A549 (cell line): ENCODE measurements at regions not wholly inside any gene's neighbourhood (a gene's known extent, or its start where the extent isn't known, plus 50 kb on each side); places are given as distances from the start of the nearest gene placed in this dataset.

Experiments used
- ATAC-seq, 2 experiments: fragments of 200-7000 bp in 1 of 2; fragments of >200 bp in 1 of 2; cut with Nextera tagmentation in 1 of 2; cut with Tn5 transposase in 1 of 2; 3 replicates each; pipeline versions ENCODE4 v1.8.0 to v1.9.1; 2018 to 2020; ENCODE audit warnings: mild to moderate bottlenecking in 1 of 2, moderate library complexity in 1 of 2
- CTCF ChIA-PET: fragments of 300-600 bp; sonication (Branson Sonifier 250); formaldehyde crosslinking; extraction: SDS; loops from one replicate; lab custom pipeline; 2021; ENCODE audit warnings: antibody characterized with exemption, inconsistent platforms; lab: Yijun Ruan, JAX
- POLR2A ChIA-PET: fragments of 350-600 bp; formaldehyde crosslinking; extraction: SDS; loops from one replicate; lab custom pipeline; 2021; ENCODE audit warnings: antibody characterized with exemption, inconsistent platforms; lab: Yijun Ruan, JAX
- DNase-seq, 2 experiments: peaks; one replicate each; pipeline versions ENCODE4 v3.0.0 to v3.0.0-alpha.2; 2011 to 2016; ENCODE audit warnings: low read depth in 1 of 2, low spot score in 1 of 2
- FAIRE-seq: peaks from 2 replicates; lab custom pipeline; 2011; peaks lifted over from hg19 to GRCh38; lab: Jason Lieb, UNC
- H3K27ac ChIP-seq, 2 experiments: fragments of >200 bp; sonication (Bioruptor Twin); formaldehyde crosslinking; 3 replicates each; pipeline ENCODE4 v1.5.1; 2016 to 2017
- H3K4me1 ChIP-seq: fragments of >200 bp; sonication (Bioruptor Twin); formaldehyde crosslinking; 3 replicates; pipeline ENCODE4 v1.6.1; 2016
- H3K4me2 ChIP-seq: fragments of >200 bp; sonication (Bioruptor Twin); formaldehyde crosslinking; 3 replicates; pipeline ENCODE4 v1.6.1; 2016
- H3K4me3 ChIP-seq: fragments of >200 bp; sonication (Bioruptor Twin); formaldehyde crosslinking; 3 replicates; pipeline ENCODE4 v1.5.1; 2016
- H3K9me3 ChIP-seq: fragments of >200 bp; sonication (Bioruptor Twin); formaldehyde crosslinking; 3 replicates; pipeline ENCODE4 v1.6.1; 2016
- BCL3 ChIP-seq: fragments of >200 bp; sonication (Bioruptor Twin); formaldehyde crosslinking; IDR thresholded peaks from 3 replicates; pipeline ENCODE4 v1.6.1; 2016
- EHMT2 ChIP-seq: fragments of 200-600 bp; sonication (generic); IDR thresholded peaks from 2 replicates; pipeline ENCODE4 v1.6.1; 2016; ENCODE audit warnings: antibody characterized with exemption, low read depth, mild to moderate bottlenecking, moderate library complexity
- FOSL2 ChIP-seq, 2 experiments: fragments of 450-650 bp in 1 of 2; fragments of >200 bp in 1 of 2; sonication (Bioruptor Twin) in 1 of 2; formaldehyde crosslinking; IDR thresholded peaks; 2 replicates each; pipeline versions ENCODE4 v1.5.0 to v1.6.1; 2016 to 2020; ENCODE audit warnings: mild to moderate bottlenecking in 1 of 2, moderate library complexity in 1 of 2
- FOXS1 ChIP-seq: fragments of 250-450 bp; sonication (Bioruptor Pico); IDR thresholded peaks from 2 replicates; pipeline ENCODE4 v1.5.0; 2020; ENCODE audit warnings: mild to moderate bottlenecking, moderate library complexity
- HEYL ChIP-seq: fragments of 250-450 bp; sonication (Bioruptor Pico); IDR thresholded peaks from 2 replicates; pipeline ENCODE4 v1.8.0; 2021; ENCODE audit warnings: mild to moderate bottlenecking, moderate library complexity
- HOXA7 ChIP-seq: fragments of 250-450 bp; sonication (Bioruptor Pico); IDR thresholded peaks from 2 replicates; pipeline ENCODE4 v1.5.0; 2020; ENCODE audit warnings: mild to moderate bottlenecking, moderate library complexity
- KDM1A ChIP-seq: fragments of 200-600 bp; sonication (generic); IDR thresholded peaks from 2 replicates; pipeline ENCODE4 v1.6.1; 2016; ENCODE audit warnings: low read depth, mild to moderate bottlenecking
- KDM5A ChIP-seq: fragments of 200-600 bp; sonication (generic); IDR thresholded peaks from 2 replicates; pipeline ENCODE4 v1.6.1; 2016; ENCODE audit warnings: antibody characterized with exemption, mild to moderate bottlenecking
- MAFK ChIP-seq: fragments of 450-650 bp; IDR thresholded peaks from 2 replicates; pipeline ENCODE4 v1.6.1; 2014; ENCODE audit not compliant: partially characterized antibody
- NFE2L2 ChIP-seq: fragments of 150-350 bp; conservative IDR thresholded peaks from 2 replicates; pipeline ENCODE4 v1.6.1; 2014; ENCODE audit warnings: low read length
- NR3C1 ChIP-seq: fragments of >200 bp; sonication (Bioruptor Twin); formaldehyde crosslinking; IDR thresholded peaks from 3 replicates; pipeline ENCODE4 v1.6.1; 2017
- PHF8 ChIP-seq: fragments of 200-600 bp; sonication (generic); IDR thresholded peaks from 2 replicates; pipeline ENCODE4 v1.6.1; 2016; ENCODE audit warnings: low read depth, mild to moderate bottlenecking, antibody characterized with exemption, moderate library complexity, borderline replicate concordance
- POLR2A ChIP-seq: IDR thresholded peaks from 2 replicates; pipeline ENCODE4 v1.6.1; 2012; ENCODE audit warnings: mild to moderate bottlenecking, low read length
- RAD21 ChIP-seq, 2 experiments: fragments of >200 bp in 1 of 2; sonication (Bioruptor Twin) in 1 of 2; formaldehyde crosslinking in 1 of 2; IDR thresholded peaks in 1 of 2; conservative IDR thresholded peaks in 1 of 2; 2 replicates in 1 of 2; 3 replicates in 1 of 2; pipeline ENCODE4 v1.6.1; 2012 to 2018; ENCODE audit warnings: inconsistent platforms in 1 of 2
- REST ChIP-seq: fragments of 200-600 bp; sonication (generic); IDR thresholded peaks from 2 replicates; pipeline ENCODE4 v1.6.1; 2016; ENCODE audit warnings: antibody characterized with exemption, mild to moderate bottlenecking, moderate library complexity
- SREBF2 ChIP-seq: fragments of 450-650 bp; IDR thresholded peaks from 2 replicates; pipeline ENCODE4 v1.6.1; 2014; ENCODE audit warnings: mild to moderate bottlenecking, moderate library complexity
- TP53 ChIP-seq: fragments of 250-450 bp; sonication (Bioruptor Pico); IDR thresholded peaks from 2 replicates; pipeline ENCODE4 v1.5.0; 2021; ENCODE audit warnings: mild to moderate bottlenecking, moderate library complexity
- WGBS: methylation state at CpG from one replicate; pipeline ENCODE4 v1.1.6; 2017; ENCODE audit errors: missing lambda C conversion rate; 5-methylcytosine and 5-hydroxymethylcytosine counted together
- TF ChIP-seq, protein P1 (sequence below): fragments of 150-350 bp; IDR thresholded peaks from 2 replicates; pipeline ENCODE4 v1.6.1; 2014; ENCODE audit warnings: low read depth, mild to moderate bottlenecking, low read length

- 54% methylated on average over 3 of the region's 3 CpGs for WGBS
- FAIRE-seq: no peak
- no peaks in the 10 kb centered on the region for H3K4me1 ChIP-seq
- ChIA-PET POLR2A (no interaction called here), CTCF (no interaction called here)
- no peak for TF ChIP-seq POLR2A
- TF ChIP-seq PHF8: no peak
- TF ChIP-seq HEYL (CRISPR knock-in tag): no peak
- TF ChIP-seq KDM5A: no peak
- no peak for TF ChIP-seq NR3C1
- TF ChIP-seq, protein P1, sequence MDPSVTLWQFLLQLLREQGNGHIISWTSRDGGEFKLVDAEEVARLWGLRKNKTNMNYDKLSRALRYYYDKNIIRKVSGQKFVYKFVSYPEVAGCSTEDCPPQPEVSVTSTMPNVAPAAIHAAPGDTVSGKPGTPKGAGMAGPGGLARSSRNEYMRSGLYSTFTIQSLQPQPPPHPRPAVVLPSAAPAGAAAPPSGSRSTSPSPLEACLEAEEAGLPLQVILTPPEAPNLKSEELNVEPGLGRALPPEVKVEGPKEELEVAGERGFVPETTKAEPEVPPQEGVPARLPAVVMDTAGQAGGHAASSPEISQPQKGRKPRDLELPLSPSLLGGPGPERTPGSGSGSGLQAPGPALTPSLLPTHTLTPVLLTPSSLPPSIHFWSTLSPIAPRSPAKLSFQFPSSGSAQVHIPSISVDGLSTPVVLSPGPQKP: no peak
- no peak for TF ChIP-seq TP53 (CRISPR knock-in tag)
- TF ChIP-seq FOSL2 (IDR thresholded peaks at IDR 0.05): no peak
- TF ChIP-seq FOSL2 (CRISPR knock-in tag; IDR thresholded peaks at IDR 0.05): no peak
- no peak for TF ChIP-seq SREBF2
- no peak for TF ChIP-seq FOXS1 (CRISPR knock-in tag)
- no peak for TF ChIP-seq EHMT2
- no peak for TF ChIP-seq HOXA7
- TF ChIP-seq, all 56 proteins: peak for 0
- Histone ChIP-seq H3K27ac (no peak overlapping the region), H3K4me2 (no peak overlapping the region), H3K4me3 (no peak overlapping the region), H3K9me3 (peaks cover 4% of the 10 kb centered on the region; the same call in 1 of the 3 replicates)
- no peak for DNase-seq
- no peak for ATAC-seq
These were observed 70.3 kb upstream of the EPHA4 start for GRCh38 chr2:221642447-221642846.

- WGBS: 42% methylated on average over 13 of the region's 13 CpGs
- Histone ChIP-seq H3K4me3 (no peak overlapping the region), H3K4me2 (no peak overlapping the region), H3K9me3 (peaks cover 4% of the 10 kb centered on the region; the same call in 1 of the 3 replicates), H3K27ac (no peak overlapping the region), H3K4me1 (no peaks in the 10 kb centered on the region)
- ATAC-seq (no peak), FAIRE-seq (no peak), DNase-seq (no peak)
- CTCF ChIA-PET: no interaction called here
- TF ChIP-seq HEYL (CRISPR knock-in tag) (no peak), MAFK (no peak), KDM1A (no peak), POLR2A (no peak)
- TF ChIP-seq, protein P1: no peak
- TF ChIP-seq, all 56 proteins: peak for 0
- POLR2A ChIA-PET: no interaction called here
These were observed 69.2 kb upstream of the EPHA4 start for GRCh38 chr2:221641181-221641871.

- ChIA-PET CTCF (no interaction called here), POLR2A (no interaction called here)
- ATAC-seq (no peak), DNase-seq (no peak), FAIRE-seq (no peak)
- 9% methylated on average over 1 of the region's 1 CpG for WGBS
- Histone ChIP-seq H3K4me3 (no peak overlapping the region), H3K4me2 (no peak overlapping the region), H3K4me1 (no peaks in the 10 kb centered on the region), H3K9me3 (peaks cover 4% of the 10 kb centered on the region; the same call in 1 of the 3 replicates), H3K27ac (no peak overlapping the region)
- TF ChIP-seq REST (no peak), RAD21 (conservative IDR thresholded peaks at IDR 0.05 in 1 of 2, IDR thresholded peaks at IDR 0.05 in 1 of 2) (no peak), NFE2L2 (no peak), BCL3 (no peak), MAFK (peak; percentile 63)
These were observed 68.6 kb upstream of the EPHA4 start for GRCh38 chr2:221640686-221641085.
